ENCODE measurements at regions not wholly inside any gene's neighbourhood (a gene's known extent, or its start where the extent isn't known, plus 50 kb on each side); places are given as distances from the start of the nearest gene placed in this dataset.

DNA sequence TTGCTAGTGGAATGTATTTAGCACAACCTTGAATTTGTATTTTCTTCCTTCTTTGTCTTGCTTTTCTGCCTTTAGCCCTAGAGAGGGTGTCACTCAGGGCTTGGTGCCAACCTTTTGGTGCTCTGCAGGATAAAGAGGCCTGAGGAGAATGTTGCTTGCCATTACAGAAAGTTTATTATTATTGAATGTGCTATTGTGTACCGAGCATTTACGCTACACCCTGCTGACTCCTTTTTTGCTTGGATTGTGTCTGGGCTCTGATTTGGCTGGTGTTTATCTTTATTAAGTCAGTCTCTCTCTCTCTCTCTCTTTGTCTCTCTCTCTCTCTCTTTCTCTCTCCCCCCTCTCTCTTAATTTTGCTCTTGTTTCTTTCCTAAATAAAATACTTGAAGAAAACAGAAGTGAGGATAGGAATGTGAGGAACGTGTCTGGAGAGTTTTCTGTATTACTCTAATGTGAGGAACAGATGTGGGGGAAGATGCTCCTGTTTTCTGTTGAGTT lies 284.4 kb upstream of the PHYHIPL start:
- Histone ChIP-seq H3K79me2 (ENCODE audit: control insufficient read depth, insufficient read depth, low read length) (no peaks in the 10 kb centered on the region), H3K27ac (ENCODE audit: control insufficient read depth, insufficient read depth) (no peak overlapping the region), H2AFZ (ENCODE audit: control insufficient read depth, low read depth, low read length) (no peak overlapping the region), H3K9ac (ENCODE audit: control insufficient read depth, insufficient read depth, low read length) (no peak overlapping the region), H3K4me2 (ENCODE audit: control insufficient read depth, insufficient read depth) (no peak overlapping the region), H3K4me1 (ENCODE audit: control insufficient read depth, insufficient read depth, low read length) (no peaks in the 10 kb centered on the region), H3K9me3 (replicated peaks; ENCODE audit: control insufficient read depth, insufficient read depth, low read length) (no peaks in the 10 kb centered on the region), H3K4me3 (no peak overlapping the region), H4K20me1 (ENCODE audit: control insufficient read depth, insufficient read depth) (no peaks in the 10 kb centered on the region), H3K27me3 (replicated peaks in 1 of 2; ENCODE audit: control insufficient read depth in 2 of 2, insufficient read depth in 2 of 2, low read length in 1 of 2) (no peaks in the 10 kb centered on the region; a peak in 1 of 4 replicates), H3K36me3 (ENCODE audit: control insufficient read depth in 2 of 2, insufficient read depth in 2 of 2, low read length in 1 of 2) (no peaks in the 10 kb centered on the region)
- in situ Hi-C loops (cut with MboI): no loop called here
- WGBS (ENCODE audit: insufficient coverage, insufficient replicate concordance, low lambda C conversion rate, missing lambda C conversion rate): 54% methylated on average over 3 of the region's 3 CpGs
- CTCF ChIA-PET: no interaction called here
- BruUV-seq (replicated peaks): no TSS peak
- intact Hi-C loops (cut with micrococcal nuclease; ENCODE audit: unreplicated experiment): no loop called here
- RAD21 ChIA-PET (ENCODE audit: unreplicated experiment): interaction anchor here (0.8 kb wide), 1 partner anchor 38 kb away, joined by 3 read pairs; no protein-coding TSS in a partner anchor
- FAIRE-seq (no peak), ATAC-seq (no peak), DNase-seq (ENCODE audit: low read depth, low spot score) (no peak)
- SMC1A ChIA-PET (ENCODE audit: uncharacterized antibody, unreplicated experiment): interaction anchor here (1.3 kb wide), 1 partner anchor 30 kb away, joined by 4 read pairs; no protein-coding TSS in a partner anchor
- POLR2A ChIA-PET: no interaction called here
- TF ChIP-seq BCL11A (IDR thresholded peaks at IDR 0.05; ENCODE audit: low read depth, low read length) (no peak), FOXK2 (IDR thresholded peaks at IDR 0.05) (no peak), SUZ12 (IDR thresholded peaks at IDR 0.05; ENCODE audit: unreplicated experiment) (no peak)

DNA sequence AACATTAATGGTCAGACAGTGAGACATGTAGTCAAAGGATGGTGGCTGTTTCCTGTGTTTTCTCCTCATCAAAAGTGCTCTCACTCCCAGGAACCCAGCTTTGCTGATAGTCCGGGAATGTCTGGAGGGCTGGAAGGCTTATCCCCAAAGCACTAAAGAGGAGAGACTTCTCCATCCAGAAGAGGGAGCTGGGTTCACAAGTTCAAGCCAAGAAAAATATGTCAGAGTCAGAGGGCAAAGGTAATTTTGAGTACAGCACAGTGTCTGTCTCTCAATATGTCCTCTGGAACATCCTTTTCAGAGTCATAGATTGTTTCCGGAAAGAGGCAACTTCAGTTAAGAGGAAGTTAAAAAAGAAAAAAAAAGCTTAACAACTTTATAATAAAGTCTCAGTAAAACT lies 281.5 kb upstream of the PHYHIPL start:
- FAIRE-seq: no peak
- POLR2A ChIA-PET: no interaction called here

More for the DNA sequence above, 281.5 kb upstream of the PHYHIPL start:
- no peak for TF ChIP-seq BRCA1 (IDR thresholded peaks at IDR 0.05; ENCODE audit: low read depth, low read length)
- TF ChIP-seq BHLHE40 (IDR thresholded peaks at IDR 0.05; ENCODE audit: borderline replicate concordance in 1 of 2, low read depth in 2 of 2, low read length in 1 of 2): no peak
- TF ChIP-seq LARP7 (IDR thresholded peaks at IDR 0.05): no peak
- no peak for TF ChIP-seq ESRRA (IDR thresholded peaks at IDR 0.05; ENCODE audit: low read length)
- Histone ChIP-seq H3K27me3 (replicated peaks in 1 of 2; ENCODE audit: control insufficient read depth in 2 of 2, insufficient read depth in 2 of 2, low read length in 1 of 2) (no peaks in the 10 kb centered on the region; a peak in 1 of 4 replicates), H3K27ac (ENCODE audit: control insufficient read depth, insufficient read depth) (no peak overlapping the region), H3K4me2 (ENCODE audit: control insufficient read depth, insufficient read depth) (no peak overlapping the region), H3K9me3 (replicated peaks; ENCODE audit: control insufficient read depth, insufficient read depth, low read length) (no peaks in the 10 kb centered on the region), H3K4me1 (ENCODE audit: control insufficient read depth, insufficient read depth, low read length) (no peaks in the 10 kb centered on the region), H3K4me3 (no peak overlapping the region), H4K20me1 (ENCODE audit: control insufficient read depth, insufficient read depth) (no peaks in the 10 kb centered on the region), H2AFZ (ENCODE audit: control insufficient read depth, low read depth, low read length) (no peak overlapping the region), H3K9ac (ENCODE audit: control insufficient read depth, insufficient read depth, low read length) (no peak overlapping the region), H3K36me3 (ENCODE audit: control insufficient read depth in 2 of 2, insufficient read depth in 2 of 2, low read length in 1 of 2) (no peaks in the 10 kb centered on the region), H3K79me2 (ENCODE audit: control insufficient read depth, insufficient read depth, low read length) (no peaks in the 10 kb centered on the region)
- in situ Hi-C loops (cut with MboI) (no loop called here), intact Hi-C loops (cut with micrococcal nuclease; ENCODE audit: unreplicated experiment) (no loop called here)
- DNase-seq (ENCODE audit: low read depth, low spot score) (no peak), ATAC-seq (no peak)
- RAD21 ChIA-PET (ENCODE audit: unreplicated experiment): no interaction called here
- 69% methylated on average over 2 of the region's 2 CpGs for WGBS (ENCODE audit: insufficient coverage, insufficient replicate concordance, low lambda C conversion rate, missing lambda C conversion rate)
- SMC1A ChIA-PET (ENCODE audit: uncharacterized antibody, unreplicated experiment): no interaction called here
- CTCF ChIA-PET: interaction anchor here (0.7 kb wide), 1 partner anchor 20 kb away, joined by 3 read pairs; no protein-coding TSS in a partner anchor
- BruUV-seq (replicated peaks): no TSS peak

All from GM12878 (cell line).